PC-9 (cell line): ENCODE measurements at regions not wholly inside any gene's neighbourhood (a gene's known extent, or its start where the extent isn't known, plus 50 kb on each side); places are given as distances from the start of the nearest gene placed in this dataset.

Experiments
- BruUV-seq: library from RNA; stranded (reverse); fragments of 400-500 nt; replicated peaks from 2 replicates; lab custom pipeline; 2021; lab: Mats Ljungman, UMichigan
- CTCF ChIA-PET: fragments of 300-600 bp; sonication (Branson Sonifier 250); formaldehyde crosslinking; loops from one replicate; lab custom pipeline; 2022; ENCODE audit warnings: antibody characterized with exemption; lab: Charles Lee
- POLR2A ChIA-PET: fragments of 300-600 bp; sonication (Branson Sonifier 250); formaldehyde crosslinking; loops from one replicate; lab custom pipeline; 2022; ENCODE audit warnings: antibody characterized with exemption; ENCODE audit not compliant: unreplicated experiment; lab: Charles Lee
- DNase-seq, 2 experiments: peaks; one replicate each; pipeline versions ENCODE4 v3.0.0 to v3.0.0-alpha.2; 2015 to 2022; ENCODE audit warnings: mixed read lengths in 1 of 2
- H2AFZ ChIP-seq: fragments of 200-600 bp; sonication (generic); 2 replicates; pipeline ENCODE4 v1.8.1; 2017; ENCODE audit warnings: antibody characterized with exemption
- H3F3A ChIP-seq: fragments of 200-600 bp; sonication (generic); 2 replicates; pipeline ENCODE4 v1.8.1; 2017; ENCODE audit warnings: antibody characterized with exemption, mild to moderate bottlenecking, low read depth; ENCODE audit not compliant: insufficient read depth
- H3K27ac ChIP-seq: fragments of 200-600 bp; sonication (generic); 2 replicates; pipeline ENCODE4 v1.6.1; 2016; ENCODE audit warnings: mixed run types
- H3K27me3 ChIP-seq: fragments of 200-600 bp; sonication (generic); 2 replicates; pipeline ENCODE4 v1.6.1; 2016; ENCODE audit warnings: low read depth, mixed run types; ENCODE audit not compliant: insufficient read depth
- H3K36me3 ChIP-seq: fragments of 200-600 bp; sonication (generic); 2 replicates; pipeline ENCODE4 v1.6.1; 2016; ENCODE audit warnings: low read depth, mixed run types
- H3K4me1 ChIP-seq: fragments of 200-600 bp; sonication (generic); replicated peaks from 2 replicates; pipeline ENCODE4 v1.6.1; 2016; ENCODE audit warnings: mixed run types; ENCODE audit not compliant: insufficient read depth
- H3K4me2 ChIP-seq: fragments of 200-600 bp; sonication (generic); 2 replicates; pipeline ENCODE4 v1.6.1; 2017; ENCODE audit warnings: mixed run types
- H3K4me3 ChIP-seq: fragments of 200-600 bp; sonication (generic); 2 replicates; pipeline ENCODE4 v1.6.1; 2016; ENCODE audit warnings: mixed run types
- H3K79me2 ChIP-seq: fragments of 200-600 bp; sonication (generic); 2 replicates; pipeline ENCODE4 v1.6.1; 2017; ENCODE audit warnings: low read depth, mixed run types
- H3K9me2 ChIP-seq: fragments of 200-600 bp; sonication (generic); 2 replicates; pipeline ENCODE4 v1.8.1; 2017; ENCODE audit warnings: mild to moderate bottlenecking; ENCODE audit not compliant: insufficient read depth
- H3K9me3 ChIP-seq: fragments of 200-600 bp; sonication (generic); 2 replicates; pipeline ENCODE4 v1.8.1; 2016; ENCODE audit warnings: low read depth; ENCODE audit not compliant: insufficient read depth
- H4K20me1 ChIP-seq: fragments of 200-600 bp; sonication (generic); 2 replicates; pipeline ENCODE4 v1.8.1; 2017; ENCODE audit not compliant: insufficient read depth
- EZH2 ChIP-seq: fragments of 200-600 bp; sonication (generic); IDR thresholded peaks from 2 replicates; pipeline ENCODE4 v1.8.0; 2017; ENCODE audit warnings: antibody characterized with exemption, low read depth
- intact Hi-C: fragments of 100-400 bp; cut with micrococcal nuclease; formaldehyde crosslinking; loops from one replicate; pipeline ENCODE4 v1.10.0; 2022; ENCODE audit not compliant: unreplicated experiment
- TF ChIP-seq, protein P1 (sequence below): fragments of 200-600 bp; sonication (generic); conservative IDR thresholded peaks from 2 replicates; pipeline ENCODE4 v1.6.1; 2017; ENCODE audit warnings: mixed run types, antibody characterized with exemption, mild to moderate bottlenecking, moderate library complexity

DNA sequence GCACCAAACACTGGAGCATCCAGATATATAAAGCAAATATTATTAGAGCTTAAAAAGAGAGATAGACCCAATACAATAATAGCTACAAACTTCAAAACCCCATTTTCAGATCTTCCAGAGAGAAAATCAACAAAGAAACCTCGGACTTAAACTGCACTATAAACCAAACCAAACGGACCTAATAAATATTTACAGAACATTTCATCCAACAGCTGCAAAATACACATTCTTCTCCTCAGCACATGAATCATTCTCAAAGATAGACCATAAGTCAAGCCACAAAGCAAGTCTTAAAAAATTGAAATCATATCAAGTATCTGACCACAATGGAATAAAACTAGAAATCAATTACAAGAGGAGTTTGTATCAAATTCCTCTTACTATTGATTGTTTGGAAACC, 140.2 kb upstream of the OTOS start:
- no peak for DNase-seq
- Histone ChIP-seq H3K27ac (no peak overlapping the region), H3K79me2 (no peaks in the 10 kb centered on the region), H2AFZ (no peak overlapping the region), H3K27me3 (peaks cover 68% of the 10 kb centered on the region), H3K4me2 (no peak overlapping the region), H3K9me3 (peaks cover 5% of the 10 kb centered on the region; the same call in 1 of the 2 replicates), H3K4me3 (no peak overlapping the region), H4K20me1 (no peaks in the 10 kb centered on the region), H3K9me2 (no peaks in the 10 kb centered on the region), H3K36me3 (no peaks in the 10 kb centered on the region), H3F3A (no peaks in the 10 kb centered on the region), H3K4me1 (no peaks in the 10 kb centered on the region)
- intact Hi-C loops: no loop called here
- CTCF ChIA-PET: no interaction called here
- POLR2A ChIA-PET: interaction anchor here (1.0 kb wide), 1 partner anchor 153 kb away, joined by 3 read pairs; no protein-coding TSS in a partner anchor
- BruUV-seq: no TSS peak
- TF ChIP-seq EZH2: no peak
- TF ChIP-seq, protein P1, sequence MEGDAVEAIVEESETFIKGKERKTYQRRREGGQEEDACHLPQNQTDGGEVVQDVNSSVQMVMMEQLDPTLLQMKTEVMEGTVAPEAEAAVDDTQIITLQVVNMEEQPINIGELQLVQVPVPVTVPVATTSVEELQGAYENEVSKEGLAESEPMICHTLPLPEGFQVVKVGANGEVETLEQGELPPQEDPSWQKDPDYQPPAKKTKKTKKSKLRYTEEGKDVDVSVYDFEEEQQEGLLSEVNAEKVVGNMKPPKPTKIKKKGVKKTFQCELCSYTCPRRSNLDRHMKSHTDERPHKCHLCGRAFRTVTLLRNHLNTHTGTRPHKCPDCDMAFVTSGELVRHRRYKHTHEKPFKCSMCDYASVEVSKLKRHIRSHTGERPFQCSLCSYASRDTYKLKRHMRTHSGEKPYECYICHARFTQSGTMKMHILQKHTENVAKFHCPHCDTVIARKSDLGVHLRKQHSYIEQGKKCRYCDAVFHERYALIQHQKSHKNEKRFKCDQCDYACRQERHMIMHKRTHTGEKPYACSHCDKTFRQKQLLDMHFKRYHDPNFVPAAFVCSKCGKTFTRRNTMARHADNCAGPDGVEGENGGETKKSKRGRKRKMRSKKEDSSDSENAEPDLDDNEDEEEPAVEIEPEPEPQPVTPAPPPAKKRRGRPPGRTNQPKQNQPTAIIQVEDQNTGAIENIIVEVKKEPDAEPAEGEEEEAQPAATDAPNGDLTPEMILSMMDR: no peak

DNA sequence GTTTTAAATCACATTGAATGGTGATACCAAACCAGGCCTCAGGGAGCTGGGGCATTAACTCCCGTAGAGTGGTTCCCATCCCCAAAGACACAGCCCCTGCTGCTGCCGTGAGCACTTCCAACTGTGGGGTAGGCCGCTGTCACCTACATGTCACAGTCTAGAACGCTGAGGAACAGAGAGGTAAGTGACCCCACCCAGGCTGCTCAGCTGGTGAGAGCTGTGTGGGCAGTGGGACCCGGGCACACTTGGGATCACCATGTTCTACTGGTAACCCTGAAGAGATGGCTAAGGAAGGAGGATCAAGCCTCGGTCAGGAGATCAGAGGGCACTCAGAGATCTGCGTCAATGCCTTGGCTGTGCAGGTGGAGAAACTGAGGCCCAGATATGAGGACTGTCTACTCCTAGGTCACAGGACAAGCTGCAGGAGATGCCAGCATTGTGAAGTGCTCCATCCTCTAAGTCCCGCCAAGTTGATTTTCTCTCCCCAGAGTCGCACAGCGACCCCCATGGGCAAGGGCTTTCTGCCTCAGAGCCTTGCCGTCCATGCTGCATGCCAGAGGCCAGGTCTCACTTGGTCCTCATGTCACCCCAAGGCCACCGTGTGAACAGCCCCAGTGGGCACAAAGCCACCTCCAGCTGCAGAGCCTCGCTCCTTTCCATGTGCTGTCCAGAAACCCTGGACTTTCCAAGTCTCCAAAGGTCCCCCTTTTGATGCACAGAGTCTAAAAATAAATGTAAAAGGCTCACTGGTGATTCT, 144.2 kb upstream of the OTOS start:
- H4K20me1 ChIP-seq: no peaks in the 10 kb centered on the region
- peaks cover 5% of the 10 kb centered on the region; the same call in 1 of the 2 replicates for H3K9me3 ChIP-seq
- CTCF ChIA-PET: no interaction called here
- H2AFZ ChIP-seq: no peak overlapping the region
- POLR2A ChIA-PET: no interaction called here
- H3K36me3 ChIP-seq: no peaks in the 10 kb centered on the region
- H3K9me2 ChIP-seq: no peaks in the 10 kb centered on the region
- TF ChIP-seq, protein P1: no peak
- TF ChIP-seq EZH2: no peak
- no peak overlapping the region for H3K4me3 ChIP-seq
- peaks cover 56% of the 10 kb centered on the region for H3K27me3 ChIP-seq
- no TSS peak for BruUV-seq
- intact Hi-C loops: no loop called here
- H3K4me2 ChIP-seq: no peak overlapping the region
- H3K27ac ChIP-seq: no peak overlapping the region
- H3K79me2 ChIP-seq: no peaks in the 10 kb centered on the region
- DNase-seq: no peak
- no peaks in the 10 kb centered on the region; the same call in 1 of the 2 replicates for H3F3A ChIP-seq
- H3K4me1 ChIP-seq: no peaks in the 10 kb centered on the region

DNA sequence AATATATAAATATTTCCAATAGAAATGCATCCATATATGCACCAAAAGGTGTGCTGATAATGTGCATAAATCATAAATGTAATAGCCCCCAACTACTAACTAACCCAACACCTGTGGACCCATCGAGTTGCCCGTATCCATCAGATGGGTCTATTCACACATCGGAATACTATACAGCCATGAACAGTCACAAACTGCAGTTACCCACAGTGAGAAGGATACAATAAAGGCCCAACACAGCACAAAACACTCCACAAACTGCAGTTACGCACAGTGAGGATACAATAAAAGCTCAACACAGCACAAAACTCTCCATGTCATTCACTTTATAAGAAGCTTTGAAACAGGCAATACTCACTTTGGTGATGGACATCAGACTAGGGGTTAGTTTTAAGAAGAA, 145.3 kb upstream of the OTOS start:
- CTCF ChIA-PET: no interaction called here

More for the DNA sequence above, 145.3 kb upstream of the OTOS start:
- TF ChIP-seq EZH2: no peak
- TF ChIP-seq, protein P1: no peak
- no peak overlapping the region for H3K4me2 ChIP-seq
- BruUV-seq: no TSS peak
- no peak overlapping the region for H2AFZ ChIP-seq
- intact Hi-C loops: no loop called here
- no peak overlapping the region for H3K27ac ChIP-seq
- no peak overlapping the region for H3K4me3 ChIP-seq
- H3F3A ChIP-seq: no peaks in the 10 kb centered on the region; the same call in 1 of the 2 replicates
- DNase-seq: no peak
- peaks cover 2% of the 10 kb centered on the region; the same call in 1 of the 2 replicates for H3K9me3 ChIP-seq
- no peaks in the 10 kb centered on the region for H3K79me2 ChIP-seq
- no peaks in the 10 kb centered on the region for H4K20me1 ChIP-seq
- no peaks in the 10 kb centered on the region for H3K4me1 ChIP-seq
- peaks cover 51% of the 10 kb centered on the region for H3K27me3 ChIP-seq
- H3K36me3 ChIP-seq: no peaks in the 10 kb centered on the region
- no peaks in the 10 kb centered on the region for H3K9me2 ChIP-seq
- POLR2A ChIA-PET: no interaction called here
